Left ventricle myocardium inferior (tissue), 1 donor: ENCODE measurements at regions not wholly inside any gene's neighbourhood (a gene's known extent, or its start where the extent isn't known, plus 50 kb on each side); places are given as distances from the start of the nearest gene placed in this dataset.

ENCODE experiments used
- DNase-seq: peaks from one replicate; pipeline ENCODE4 v3.0.0-alpha.2; 2020
- H3K27ac ChIP-seq: fragments of 200-600 bp; replicated peaks from 2 replicates; pipeline ENCODE4 v1.8.0; 2021
- H3K27me3 ChIP-seq: fragments of 200-600 bp; 2 replicates; pipeline ENCODE4 v1.8.0; 2021; ENCODE audit warnings: low read depth
- H3K36me3 ChIP-seq: fragments of 200-600 bp; 2 replicates; pipeline ENCODE4 v1.8.0; 2021
- H3K4me1 ChIP-seq: fragments of 200-600 bp; 2 replicates; pipeline ENCODE4 v1.8.0; 2021
- H3K4me3 ChIP-seq: fragments of 200-600 bp; 2 replicates; pipeline ENCODE4 v1.8.0; 2021; ENCODE audit warnings: mild to moderate bottlenecking, moderate library complexity
- H3K9me3 ChIP-seq: fragments of 200-600 bp; replicated peaks from 2 replicates; pipeline ENCODE4 v1.8.0; 2021
- intact Hi-C: fragments of 100-400 bp; cut with micrococcal nuclease; formaldehyde crosslinking; loops from one replicate; pipeline ENCODE4 v1.11.0; 2022
- TF ChIP-seq, protein P1 (sequence below): fragments of 200-600 bp; IDR thresholded peaks from 2 replicates; pipeline ENCODE4 v1.8.0; 2021; ENCODE audit warnings: antibody characterized with exemption, mild to moderate bottlenecking, borderline replicate concordance
- donor health status: DM: no; HTN: yes; CAD: no; lungs with severe emphysema.

DNA sequence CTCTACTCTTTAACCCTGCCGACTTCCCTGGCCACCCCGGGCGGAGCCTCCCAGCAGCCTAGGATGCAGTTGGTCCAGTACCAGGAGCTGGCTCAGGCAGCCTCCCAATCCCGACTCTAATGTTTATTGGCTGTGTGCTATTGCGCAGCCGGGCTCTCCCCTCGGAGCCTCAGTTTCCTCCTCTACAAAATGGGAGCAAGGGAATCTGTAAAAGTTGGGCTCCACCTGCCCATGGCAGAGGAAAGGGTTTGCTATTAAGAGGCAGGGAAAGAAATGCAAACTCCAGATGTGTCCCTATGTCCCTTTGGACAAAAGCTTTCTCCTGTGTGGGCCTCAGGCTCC is 140.8 kb upstream of the PJA1 start:
- no peak overlapping the region for H3K4me3 ChIP-seq
- no peaks in the 10 kb centered on the region for H3K36me3 ChIP-seq
- DNase-seq: no peak
- H3K27ac ChIP-seq: no peak overlapping the region
- H3K27me3 ChIP-seq: peaks cover 4% of the 10 kb centered on the region
- no peaks in the 10 kb centered on the region for H3K4me1 ChIP-seq
- TF ChIP-seq, protein P1, sequence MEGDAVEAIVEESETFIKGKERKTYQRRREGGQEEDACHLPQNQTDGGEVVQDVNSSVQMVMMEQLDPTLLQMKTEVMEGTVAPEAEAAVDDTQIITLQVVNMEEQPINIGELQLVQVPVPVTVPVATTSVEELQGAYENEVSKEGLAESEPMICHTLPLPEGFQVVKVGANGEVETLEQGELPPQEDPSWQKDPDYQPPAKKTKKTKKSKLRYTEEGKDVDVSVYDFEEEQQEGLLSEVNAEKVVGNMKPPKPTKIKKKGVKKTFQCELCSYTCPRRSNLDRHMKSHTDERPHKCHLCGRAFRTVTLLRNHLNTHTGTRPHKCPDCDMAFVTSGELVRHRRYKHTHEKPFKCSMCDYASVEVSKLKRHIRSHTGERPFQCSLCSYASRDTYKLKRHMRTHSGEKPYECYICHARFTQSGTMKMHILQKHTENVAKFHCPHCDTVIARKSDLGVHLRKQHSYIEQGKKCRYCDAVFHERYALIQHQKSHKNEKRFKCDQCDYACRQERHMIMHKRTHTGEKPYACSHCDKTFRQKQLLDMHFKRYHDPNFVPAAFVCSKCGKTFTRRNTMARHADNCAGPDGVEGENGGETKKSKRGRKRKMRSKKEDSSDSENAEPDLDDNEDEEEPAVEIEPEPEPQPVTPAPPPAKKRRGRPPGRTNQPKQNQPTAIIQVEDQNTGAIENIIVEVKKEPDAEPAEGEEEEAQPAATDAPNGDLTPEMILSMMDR: no peak
- no peaks in the 10 kb centered on the region for H3K9me3 ChIP-seq
- intact Hi-C loops: no loop called here

- TF ChIP-seq, protein P1: no peak
- Histone ChIP-seq H3K27ac (no peak overlapping the region), H3K9me3 (no peaks in the 10 kb centered on the region), H3K27me3 (peaks cover 4% of the 10 kb centered on the region), H3K4me1 (no peaks in the 10 kb centered on the region), H3K4me3 (no peak overlapping the region), H3K36me3 (no peaks in the 10 kb centered on the region)
- intact Hi-C loops: no loop called here
- DNase-seq: no peak
Observed at GRCh38 chrX:69305333-69306062, 140.2 kb upstream of the PJA1 start.

GRCh38 chrX:69303231-69303630 is 138.0 kb upstream of the PJA1 start:
- H3K36me3 ChIP-seq: no peaks in the 10 kb centered on the region
- intact Hi-C loops: no loop called here
- H3K4me1 ChIP-seq: no peaks in the 10 kb centered on the region
- H3K4me3 ChIP-seq: no peak overlapping the region
- TF ChIP-seq, protein P1: no peak
- no peak for DNase-seq
- H3K9me3 ChIP-seq: no peaks in the 10 kb centered on the region
- H3K27me3 ChIP-seq: peaks cover 4% of the 10 kb centered on the region
- no peak overlapping the region for H3K27ac ChIP-seq

DNA sequence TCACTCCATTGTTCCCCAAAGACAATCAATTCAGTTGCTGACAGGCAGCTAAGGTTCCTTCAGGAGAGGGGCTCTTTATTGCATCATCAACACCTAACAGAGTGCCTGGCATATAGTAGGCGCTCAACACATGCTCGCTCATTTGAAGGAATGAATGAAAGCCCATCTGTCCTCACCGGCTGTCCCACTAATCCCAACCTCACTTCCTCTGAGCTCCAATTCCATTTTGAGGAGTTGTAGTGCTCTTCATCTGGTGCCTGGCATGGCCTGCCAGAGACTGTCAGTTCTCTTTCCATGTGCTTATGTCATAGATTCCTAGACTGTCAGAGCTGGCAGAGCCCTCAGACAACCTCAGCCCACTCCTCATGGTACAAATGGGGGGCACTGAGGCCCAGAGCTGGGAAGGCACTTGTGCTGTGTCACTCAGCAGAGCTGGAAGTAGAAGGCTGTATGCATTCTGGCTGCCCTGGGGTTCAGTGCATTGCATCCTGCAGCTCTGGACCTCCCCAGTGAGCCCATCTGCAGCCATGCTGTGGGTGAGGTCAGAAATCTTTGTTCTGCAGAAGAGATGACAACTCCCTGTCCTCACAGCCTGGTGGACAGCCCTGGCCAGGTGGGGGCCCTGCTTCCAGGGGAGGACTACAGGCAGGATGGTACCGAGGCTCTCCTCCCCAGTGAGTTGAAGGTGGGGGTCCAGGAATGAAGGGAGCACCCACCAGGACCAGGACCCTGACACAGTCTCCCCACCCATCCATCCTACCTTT is 134.9 kb upstream of the PJA1 start:
- no peak for DNase-seq
- Histone ChIP-seq H3K4me3 (no peak overlapping the region), H3K27me3 (peaks cover 4% of the 10 kb centered on the region), H3K27ac (no peak overlapping the region), H3K36me3 (no peaks in the 10 kb centered on the region), H3K4me1 (no peaks in the 10 kb centered on the region), H3K9me3 (no peaks in the 10 kb centered on the region)
- TF ChIP-seq, protein P1: no peak
- intact Hi-C loops: no loop called here

DNA sequence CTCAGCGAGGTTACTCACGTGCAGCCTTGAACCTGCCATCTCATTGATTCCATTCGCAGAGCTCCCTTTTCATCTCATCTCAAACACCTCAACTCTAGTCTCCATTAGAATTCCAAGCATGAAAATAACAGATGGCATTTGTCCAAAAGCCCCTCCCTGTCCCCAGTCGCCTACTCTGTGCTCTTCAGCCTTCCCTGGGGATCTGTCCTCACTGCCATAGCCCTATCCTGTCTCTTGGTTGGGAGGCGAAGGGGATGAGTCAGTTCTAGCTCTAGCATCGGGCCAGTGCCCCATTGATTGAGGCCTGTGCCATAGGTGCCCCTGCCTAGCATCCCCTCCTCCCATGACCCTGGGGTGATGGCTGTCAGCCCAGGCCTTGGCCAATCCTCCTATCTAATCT is 134.0 kb upstream of the PJA1 start:
- TF ChIP-seq, protein P1: no peak
- Histone ChIP-seq H3K9me3 (no peaks in the 10 kb centered on the region), H3K4me1 (no peaks in the 10 kb centered on the region), H3K36me3 (no peaks in the 10 kb centered on the region), H3K27me3 (peaks cover 4% of the 10 kb centered on the region), H3K4me3 (no peak overlapping the region), H3K27ac (no peak overlapping the region)
- intact Hi-C loops: no loop called here
- DNase-seq: no peak
